GM18520 (cell line): ENCODE measurements at regions not wholly inside any gene's neighbourhood (a gene's known extent, or its start where the extent isn't known, plus 50 kb on each side); places are given as distances from the start of the nearest gene placed in this dataset.
"Not testable (repeated sequence)": the region's sequence is repeated elsewhere in the genome, so short reads cannot be mapped to it uniquely, and the experiment has no call there.

Source experiments
- ATAC-seq: cut with Tn5 transposase; IDR thresholded peaks from one replicate; pipeline ENCODE4 v1.9.1; 2021; ENCODE audit not compliant: unreplicated experiment

- no peak for ATAC-seq
Measured at GRCh38 chr3:180409883-180410282, 192.1 kb upstream of the TTC14 start.

DNA sequence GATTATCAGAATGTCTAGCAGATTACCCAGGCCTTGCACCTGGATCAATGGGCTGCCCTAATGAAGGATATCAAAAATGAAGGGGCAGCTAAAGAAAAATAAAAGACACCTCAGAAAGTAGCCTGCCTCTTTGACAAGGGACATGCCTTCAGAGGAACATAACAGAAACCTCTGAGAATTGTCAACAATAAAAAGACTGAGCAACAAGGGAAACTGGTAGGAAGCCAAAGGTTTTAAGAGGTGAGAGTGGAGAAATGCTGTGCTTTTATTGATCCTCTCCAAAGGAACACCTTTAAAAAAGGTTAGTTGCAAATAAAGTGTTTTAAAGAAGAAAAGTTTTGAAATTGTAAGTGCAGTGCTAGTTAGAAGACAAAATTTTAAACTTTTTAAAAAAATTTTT is 187.8 kb upstream of the TTC14 start:
- ATAC-seq: no peak

DNA sequence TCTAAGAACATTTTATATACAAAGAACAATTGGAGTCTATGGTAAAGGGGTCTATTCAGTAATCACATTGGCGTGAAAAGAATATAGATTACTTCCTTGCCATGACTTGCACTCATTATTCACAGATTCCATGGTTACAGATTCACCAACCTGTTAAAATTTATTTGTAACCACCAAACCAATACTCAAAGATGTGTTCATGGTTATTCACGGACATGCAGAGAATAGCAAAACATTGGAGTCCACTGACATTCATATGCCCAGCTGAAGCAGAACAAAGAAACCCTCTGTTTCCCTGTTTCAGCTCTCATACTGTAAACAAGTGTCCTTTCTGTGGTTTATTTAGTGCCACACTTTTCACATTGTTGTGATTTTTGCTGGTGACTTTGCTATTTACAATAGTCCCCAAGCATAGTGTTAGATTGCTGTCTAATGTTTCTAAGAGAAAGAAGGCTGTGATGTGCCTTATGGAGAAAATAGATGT is 185.8 kb upstream of the TTC14 start:
- no peak for ATAC-seq

DNA sequence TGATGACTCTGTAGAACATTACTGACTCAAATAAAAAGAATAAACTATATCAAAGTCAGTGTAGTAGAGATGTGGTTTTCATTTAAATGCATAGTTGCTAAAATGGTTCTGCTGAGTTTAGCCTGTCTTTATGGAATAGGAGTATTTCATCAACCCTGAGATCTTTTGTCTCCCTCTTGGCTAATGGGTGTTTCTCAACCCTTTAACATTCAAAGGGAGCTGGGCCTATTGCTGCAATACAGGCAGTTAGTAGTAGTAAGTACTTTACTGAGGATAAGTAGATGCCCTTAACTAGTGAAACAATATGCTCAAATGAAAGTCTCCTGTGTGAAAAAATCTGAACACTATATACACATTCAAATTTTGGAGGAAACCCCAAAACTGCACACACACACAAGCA is 184.7 kb upstream of the TTC14 start:
- ATAC-seq: no peak

- ATAC-seq: no peak
Measured at GRCh38 chr3:180420016-180420415, 181.9 kb upstream of the TTC14 start.

- no peak for ATAC-seq
Measured at GRCh38 chr3:180420804-180421203, 181.2 kb upstream of the TTC14 start.

DNA sequence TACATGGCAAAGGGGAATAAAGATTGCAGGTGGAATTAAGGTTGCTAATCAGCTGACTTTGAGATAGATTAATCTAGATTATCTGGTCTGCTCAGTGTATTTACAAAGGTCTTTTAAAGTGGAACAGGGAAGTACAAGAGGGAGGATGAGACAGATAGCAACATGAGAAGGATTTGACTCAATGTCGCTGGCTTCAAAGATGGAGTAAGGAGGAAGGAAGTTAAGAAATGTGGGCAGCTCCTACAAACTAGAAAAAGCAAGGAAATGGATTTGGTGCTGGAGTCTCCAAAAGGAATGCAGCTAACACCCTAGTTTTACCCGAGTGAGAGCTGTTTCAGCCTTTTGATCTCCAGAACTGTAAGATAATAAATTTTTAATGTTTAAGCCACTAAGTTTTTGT is 180.7 kb upstream of the TTC14 start:
- ATAC-seq: no peak

DNA sequence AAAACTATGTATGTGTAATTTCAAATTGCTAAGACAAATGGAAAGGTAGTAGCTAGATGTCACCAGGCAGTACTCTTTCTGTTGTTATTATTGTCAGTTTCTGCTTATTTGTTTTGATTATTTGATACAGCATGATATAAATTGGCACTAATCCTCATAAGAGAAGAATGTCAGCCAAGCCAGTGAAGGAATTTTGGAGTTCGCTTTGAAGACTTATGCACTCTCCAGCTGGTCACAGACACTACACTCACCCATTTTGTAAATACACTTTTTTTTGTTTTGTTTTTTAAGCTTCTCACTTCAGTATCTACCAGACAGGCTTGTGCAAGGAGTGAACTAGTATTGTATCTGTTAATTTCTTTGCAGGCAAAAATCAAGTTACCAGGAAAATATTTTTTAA is 180.2 kb upstream of the TTC14 start:
- ATAC-seq: no peak

GRCh38 chr3:180424305-180424704 is 177.7 kb upstream of the TTC14 start:
- ATAC-seq: not testable (repeated sequence)

GRCh38 chr3:180430896-180431295 is 171.1 kb upstream of the TTC14 start:
- ATAC-seq: no peak

DNA sequence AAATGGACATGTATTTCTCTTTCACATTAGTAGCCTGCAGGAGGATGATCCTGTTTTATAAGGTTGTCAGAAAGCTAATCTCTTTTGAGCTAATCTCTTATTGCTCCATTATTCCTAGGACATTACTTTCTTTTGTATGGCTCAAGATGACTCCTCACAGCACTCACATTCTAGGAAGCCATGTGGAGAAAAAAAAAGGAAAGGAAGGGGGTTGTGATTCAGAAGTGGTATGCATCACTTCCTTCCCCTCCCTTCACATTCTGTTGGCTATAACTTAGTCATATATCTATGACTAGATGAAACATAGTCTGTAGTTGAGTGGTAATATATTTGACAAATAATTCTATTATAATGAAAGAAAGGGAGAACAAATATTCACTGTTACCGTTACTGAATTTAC is 168.8 kb upstream of the TTC14 start:
- no peak for ATAC-seq

DNA sequence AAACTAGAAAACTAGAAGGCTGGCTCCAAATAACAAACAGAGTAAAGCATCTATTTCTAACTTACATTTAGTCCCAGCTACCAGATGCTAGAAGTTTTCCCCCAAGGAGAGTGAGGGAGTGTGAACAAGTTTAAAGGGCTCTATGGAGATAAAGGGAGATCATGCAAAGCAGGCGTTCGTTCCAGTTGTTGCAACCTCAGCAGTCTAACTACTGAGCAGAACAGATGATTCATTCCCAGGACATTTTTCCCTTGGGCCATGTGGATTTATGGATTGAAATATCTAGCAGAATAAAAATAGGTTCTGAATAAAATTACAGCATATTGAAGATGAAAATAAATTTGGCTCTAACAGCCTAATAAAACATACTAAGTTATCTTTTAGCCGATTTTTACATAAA is 154.8 kb upstream of the TTC14 start:
- ATAC-seq: no peak

DNA sequence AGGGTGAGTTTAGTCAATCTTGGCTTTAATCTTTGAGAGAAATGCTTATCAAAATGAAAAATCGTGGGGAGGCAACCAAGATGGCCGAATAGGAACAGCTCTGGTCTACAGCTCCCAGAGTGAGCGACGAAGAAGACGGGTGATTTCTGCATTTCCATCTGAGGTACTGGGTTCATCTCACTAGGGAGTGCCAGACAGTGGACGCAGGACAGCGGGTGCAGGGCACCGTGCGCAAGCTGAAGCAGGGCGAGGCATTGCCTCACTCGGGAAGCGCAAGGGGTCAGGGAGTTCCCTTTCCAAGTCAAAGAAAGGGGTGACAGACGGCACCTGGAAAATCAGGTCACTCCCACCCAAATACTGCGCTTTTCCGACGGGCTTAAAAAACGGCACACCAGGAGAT is 153.6 kb upstream of the TTC14 start:
- ATAC-seq: not testable (repeated sequence)

DNA sequence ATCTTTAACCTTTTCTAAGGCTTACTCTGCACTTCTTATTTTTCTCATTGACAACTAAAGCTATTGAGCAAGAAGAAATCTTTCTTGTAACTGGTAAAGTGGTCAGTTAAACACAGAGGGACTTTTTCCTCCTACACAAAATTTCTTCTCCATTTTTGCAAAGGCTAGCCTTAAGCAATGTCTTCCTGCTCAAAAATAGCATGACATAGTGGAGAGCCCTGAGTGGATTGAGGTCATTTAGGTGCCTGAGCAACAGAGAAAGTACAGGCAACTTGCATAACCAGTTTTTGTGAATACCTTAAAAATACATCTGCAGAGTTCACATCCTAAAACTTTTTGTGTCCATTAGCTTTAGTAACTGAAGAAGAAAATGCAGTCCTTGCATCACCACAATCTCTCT is 144.7 kb upstream of the TTC14 start:
- ATAC-seq: no peak

GRCh38 chr3:180466401-180467011 is 135.5 kb upstream of the TTC14 start:
- ATAC-seq: no peak

- no peak for ATAC-seq
Measured at GRCh38 chr3:180467177-180467576, 134.8 kb upstream of the TTC14 start.

- no peak for ATAC-seq
Measured at GRCh38 chr3:180469149-180469548, 132.8 kb upstream of the TTC14 start.

DNA sequence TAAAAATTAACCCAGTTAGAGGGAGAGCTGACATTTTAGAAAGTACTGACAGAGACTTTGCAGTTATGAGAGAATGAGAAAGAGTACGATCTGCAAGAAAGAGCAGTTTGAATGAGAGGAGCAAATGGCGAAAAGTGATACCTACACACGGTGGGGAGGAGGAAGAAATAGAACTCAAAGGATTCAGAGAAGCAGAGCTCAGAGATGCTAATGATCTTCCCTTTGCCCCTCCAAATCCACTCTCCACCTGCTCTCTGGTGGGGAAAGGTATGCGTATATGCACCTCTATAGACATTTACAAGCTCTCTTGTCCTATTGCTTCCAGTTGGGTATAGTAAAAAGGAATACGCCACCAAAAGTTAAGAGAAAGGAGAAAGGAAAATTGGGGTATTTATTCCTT is 123.3 kb upstream of the TTC14 start:
- ATAC-seq: no peak

GRCh38 chr3:180492047-180492446 is 109.9 kb upstream of the TTC14 start:
- ATAC-seq: no peak

DNA sequence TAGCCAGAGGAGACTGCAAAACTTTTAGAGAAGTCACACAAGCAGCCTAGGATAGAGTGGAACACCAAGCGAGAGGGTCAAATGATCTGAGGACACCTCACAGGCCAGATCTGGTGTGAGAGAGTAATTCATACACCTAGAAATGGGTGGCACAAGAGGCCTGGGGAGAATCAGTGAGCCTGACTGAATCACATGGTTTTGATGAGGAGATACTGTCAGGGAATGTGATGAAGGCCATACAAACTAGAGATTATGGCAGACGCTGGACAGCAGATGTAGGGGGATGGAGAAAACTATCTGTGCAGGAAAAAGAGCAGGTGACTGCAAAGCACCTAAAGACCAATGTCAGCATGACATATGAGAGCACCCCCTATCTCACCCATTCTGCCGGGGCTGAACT is 105.0 kb upstream of the TTC14 start:
- ATAC-seq: no peak

GRCh38 chr3:180516368-180516767 is 85.6 kb upstream of the TTC14 start:
- no peak for ATAC-seq

DNA sequence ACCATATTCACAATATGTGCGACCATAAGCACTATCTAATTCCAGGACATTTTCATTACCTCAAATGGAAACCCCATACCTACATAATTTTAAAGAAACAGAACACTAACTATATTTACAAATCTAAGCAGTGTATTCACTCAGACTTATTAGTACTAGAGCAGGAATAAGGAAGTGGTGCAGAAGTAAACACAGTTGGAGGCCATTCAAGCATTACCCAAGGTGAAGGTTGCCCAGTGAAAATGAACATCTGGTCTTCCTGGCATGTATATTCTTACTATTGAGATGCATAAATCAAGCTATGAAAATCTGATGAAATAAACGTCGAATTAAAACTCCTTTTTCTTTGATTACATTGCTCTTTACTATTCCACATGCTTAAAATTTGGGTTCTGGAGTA is 78.9 kb upstream of the TTC14 start:
- no peak for ATAC-seq

DNA sequence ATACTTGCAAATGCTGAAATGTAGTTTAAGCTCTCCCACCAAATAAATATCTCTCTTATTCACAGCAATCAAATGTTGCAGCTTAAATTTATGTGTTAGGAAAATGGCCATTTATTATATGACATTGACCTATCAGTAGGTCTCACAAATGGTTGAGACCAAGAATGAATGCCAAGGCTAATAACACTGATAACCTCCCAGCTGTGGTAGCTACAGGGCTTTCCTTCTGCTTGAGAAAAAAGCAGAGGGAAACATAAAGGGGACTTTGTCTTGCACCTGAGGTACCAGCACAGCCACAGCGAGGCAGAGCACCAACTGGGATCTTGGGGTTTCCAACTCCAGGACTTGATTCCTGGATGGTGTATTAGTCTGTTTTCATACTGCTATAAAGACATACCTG is 73.1 kb upstream of the TTC14 start:
- no peak for ATAC-seq
